Loucy (cell line): ENCODE measurements at regions not wholly inside any gene's neighbourhood (a gene's known extent, or its start where the extent isn't known, plus 50 kb on each side); places are given as distances from the start of the nearest gene placed in this dataset.

Experiments
- H2AFZ ChIP-seq: fragments of 200-600 bp; sonication (generic); 2 replicates; pipeline ENCODE4 v1.6.0; 2016; ENCODE audit warnings: antibody characterized with exemption, mild to moderate bottlenecking, low read length, moderate library complexity
- H3F3A ChIP-seq: fragments of 200-600 bp; 2 replicates; pipeline ENCODE4 v1.6.0; 2016; ENCODE audit warnings: antibody characterized with exemption, low read depth, mild to moderate bottlenecking
- H3K27me3 ChIP-seq: fragments of 200-600 bp; sonication (generic); 2 replicates; pipeline ENCODE4 v1.6.1; 2014; ENCODE audit warnings: low read length, mild to moderate bottlenecking; ENCODE audit not compliant: insufficient read depth, poor library complexity, severe bottlenecking
- H3K36me3 ChIP-seq: fragments of 200-600 bp; sonication (generic); 2 replicates; pipeline ENCODE4 v1.6.1; 2016; ENCODE audit warnings: low read length; ENCODE audit not compliant: insufficient read depth
- H3K4me1 ChIP-seq: fragments of 200-600 bp; sonication (generic); 2 replicates; pipeline ENCODE4 v1.5.1; 2014; ENCODE audit warnings: low read length, mild to moderate bottlenecking; ENCODE audit not compliant: insufficient read depth, poor library complexity, severe bottlenecking
- H3K4me2 ChIP-seq: fragments of 200-600 bp; sonication (generic); 2 replicates; pipeline ENCODE4 v1.6.0; 2014; ENCODE audit warnings: antibody characterized with exemption, low read length, low read depth, mild to moderate bottlenecking; ENCODE audit not compliant: poor library complexity, severe bottlenecking
- H3K4me3 ChIP-seq: fragments of 200-600 bp; sonication (generic); 2 replicates; pipeline ENCODE4 v1.5.1; 2014; ENCODE audit warnings: low read length, mild to moderate bottlenecking, mixed read lengths; ENCODE audit not compliant: poor library complexity, severe bottlenecking
- H3K79me2 ChIP-seq: fragments of 200-600 bp; sonication (generic); 2 replicates; pipeline ENCODE4 v1.6.1; 2014; ENCODE audit warnings: low read length; ENCODE audit not compliant: insufficient read depth
- H3K9ac ChIP-seq: fragments of 200-600 bp; sonication (generic); 2 replicates; pipeline ENCODE4 v1.6.0; 2014; ENCODE audit warnings: mild to moderate bottlenecking, low read depth, low read length, moderate library complexity; ENCODE audit not compliant: poor library complexity, severe bottlenecking
- H3K9me2 ChIP-seq: fragments of 200-600 bp; sonication (generic); replicated peaks from 2 replicates; pipeline ENCODE4 v1.6.1; 2016; ENCODE audit warnings: low read depth, low read length, mixed read lengths
- H3K9me3 ChIP-seq: fragments of 200-600 bp; sonication (generic); 2 replicates; pipeline ENCODE4 v1.6.1; 2014; ENCODE audit warnings: mild to moderate bottlenecking, antibody characterized with exemption, low read length, low read depth; ENCODE audit not compliant: insufficient read depth
- H4K20me1 ChIP-seq: fragments of 200-600 bp; sonication (generic); 2 replicates; pipeline ENCODE4 v1.6.0; 2014; ENCODE audit warnings: antibody characterized with exemption, low read length, mild to moderate bottlenecking; ENCODE audit not compliant: insufficient read depth, poor library complexity, severe bottlenecking
- EZH2phosphoT487 ChIP-seq: fragments of 200-600 bp; IDR thresholded peaks from 2 replicates; pipeline ENCODE4 v1.6.1; 2018; ENCODE audit warnings: antibody characterized with exemption, mild to moderate bottlenecking, moderate library complexity, borderline replicate concordance
- TF ChIP-seq, protein P1 (sequence below): fragments of 200-600 bp; sonication (generic); conservative IDR thresholded peaks from 2 replicates; pipeline ENCODE4 v1.5.1; 2014; ENCODE audit warnings: mild to moderate bottlenecking, antibody characterized with exemption, low read length

GRCh38 chr18:11268153-11268552 lies 118.8 kb upstream of the PIEZO2 start:
- no peaks in the 10 kb centered on the region for H3K27me3 ChIP-seq
- no peak for TF ChIP-seq EZH2phosphoT487
- TF ChIP-seq, protein P1, sequence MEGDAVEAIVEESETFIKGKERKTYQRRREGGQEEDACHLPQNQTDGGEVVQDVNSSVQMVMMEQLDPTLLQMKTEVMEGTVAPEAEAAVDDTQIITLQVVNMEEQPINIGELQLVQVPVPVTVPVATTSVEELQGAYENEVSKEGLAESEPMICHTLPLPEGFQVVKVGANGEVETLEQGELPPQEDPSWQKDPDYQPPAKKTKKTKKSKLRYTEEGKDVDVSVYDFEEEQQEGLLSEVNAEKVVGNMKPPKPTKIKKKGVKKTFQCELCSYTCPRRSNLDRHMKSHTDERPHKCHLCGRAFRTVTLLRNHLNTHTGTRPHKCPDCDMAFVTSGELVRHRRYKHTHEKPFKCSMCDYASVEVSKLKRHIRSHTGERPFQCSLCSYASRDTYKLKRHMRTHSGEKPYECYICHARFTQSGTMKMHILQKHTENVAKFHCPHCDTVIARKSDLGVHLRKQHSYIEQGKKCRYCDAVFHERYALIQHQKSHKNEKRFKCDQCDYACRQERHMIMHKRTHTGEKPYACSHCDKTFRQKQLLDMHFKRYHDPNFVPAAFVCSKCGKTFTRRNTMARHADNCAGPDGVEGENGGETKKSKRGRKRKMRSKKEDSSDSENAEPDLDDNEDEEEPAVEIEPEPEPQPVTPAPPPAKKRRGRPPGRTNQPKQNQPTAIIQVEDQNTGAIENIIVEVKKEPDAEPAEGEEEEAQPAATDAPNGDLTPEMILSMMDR: no peak
- no peaks in the 10 kb centered on the region for H3K9me3 ChIP-seq
- no peak overlapping the region for H3K4me2 ChIP-seq
- H3K4me3 ChIP-seq: no peak overlapping the region
- H3K36me3 ChIP-seq: no peaks in the 10 kb centered on the region
- H3K9ac ChIP-seq: no peak overlapping the region
- no peaks in the 10 kb centered on the region for H4K20me1 ChIP-seq
- no peaks in the 10 kb centered on the region for H3F3A ChIP-seq
- no peaks in the 10 kb centered on the region for H3K9me2 ChIP-seq
- no peaks in the 10 kb centered on the region for H3K79me2 ChIP-seq
- H2AFZ ChIP-seq: no peak overlapping the region
- no peaks in the 10 kb centered on the region for H3K4me1 ChIP-seq

DNA sequence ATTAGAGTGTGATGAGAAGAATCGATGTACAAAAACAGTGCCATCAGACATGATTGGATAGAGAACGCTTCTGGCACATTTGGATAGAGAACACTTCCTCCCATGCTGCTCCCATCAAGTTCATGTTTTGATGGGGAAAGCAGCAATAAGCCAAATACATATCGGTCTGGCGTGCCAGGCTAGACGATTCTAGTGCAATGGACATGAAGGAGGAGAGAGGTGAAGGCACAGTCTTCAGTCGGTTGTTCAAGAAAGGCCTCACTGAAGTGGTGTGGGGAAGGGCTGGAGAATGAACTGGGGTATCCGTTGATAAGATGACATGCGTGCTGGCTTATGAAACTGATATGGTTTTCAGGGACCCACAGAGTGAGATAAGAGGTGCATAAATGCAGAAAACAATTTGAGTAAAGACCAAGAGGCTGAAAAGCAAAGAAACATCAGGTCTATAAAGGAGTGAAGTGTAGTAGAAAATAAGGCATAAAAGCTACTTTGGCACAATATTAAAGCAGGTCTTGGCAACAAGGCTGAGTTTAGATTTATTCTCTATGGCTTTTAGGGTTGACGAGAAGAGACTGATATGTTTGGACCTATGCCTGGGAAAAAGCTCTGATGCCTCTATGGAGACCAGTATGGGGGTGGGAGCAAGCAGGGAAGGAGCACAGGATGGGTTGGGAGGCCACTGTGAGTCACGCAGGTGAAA lies 117.6 kb upstream of the PIEZO2 start:
- Histone ChIP-seq H2AFZ (no peak overlapping the region), H3K27me3 (no peaks in the 10 kb centered on the region), H3K9me3 (no peaks in the 10 kb centered on the region), H3F3A (no peaks in the 10 kb centered on the region), H3K9me2 (no peaks in the 10 kb centered on the region), H3K4me1 (no peaks in the 10 kb centered on the region), H3K36me3 (no peaks in the 10 kb centered on the region), H3K79me2 (no peaks in the 10 kb centered on the region), H3K4me2 (no peak overlapping the region), H4K20me1 (no peaks in the 10 kb centered on the region), H3K4me3 (no peak overlapping the region), H3K9ac (no peak overlapping the region)
- TF ChIP-seq EZH2phosphoT487: no peak

GRCh38 chr18:11261486-11261885 lies 112.1 kb upstream of the PIEZO2 start:
- no peaks in the 10 kb centered on the region for H3K4me1 ChIP-seq
- TF ChIP-seq, protein P1: no peak
- no peak for TF ChIP-seq EZH2phosphoT487
- no peak overlapping the region for H3K4me2 ChIP-seq
- no peak overlapping the region for H3K4me3 ChIP-seq
- H3K9me2 ChIP-seq: no peaks in the 10 kb centered on the region
- H3K9ac ChIP-seq: no peak overlapping the region
- H3K79me2 ChIP-seq: no peaks in the 10 kb centered on the region
- no peak overlapping the region for H2AFZ ChIP-seq
- no peaks in the 10 kb centered on the region for H3K9me3 ChIP-seq
- no peaks in the 10 kb centered on the region for H3K27me3 ChIP-seq
- H3K36me3 ChIP-seq: no peaks in the 10 kb centered on the region
- H3F3A ChIP-seq: no peaks in the 10 kb centered on the region
- no peaks in the 10 kb centered on the region for H4K20me1 ChIP-seq

DNA sequence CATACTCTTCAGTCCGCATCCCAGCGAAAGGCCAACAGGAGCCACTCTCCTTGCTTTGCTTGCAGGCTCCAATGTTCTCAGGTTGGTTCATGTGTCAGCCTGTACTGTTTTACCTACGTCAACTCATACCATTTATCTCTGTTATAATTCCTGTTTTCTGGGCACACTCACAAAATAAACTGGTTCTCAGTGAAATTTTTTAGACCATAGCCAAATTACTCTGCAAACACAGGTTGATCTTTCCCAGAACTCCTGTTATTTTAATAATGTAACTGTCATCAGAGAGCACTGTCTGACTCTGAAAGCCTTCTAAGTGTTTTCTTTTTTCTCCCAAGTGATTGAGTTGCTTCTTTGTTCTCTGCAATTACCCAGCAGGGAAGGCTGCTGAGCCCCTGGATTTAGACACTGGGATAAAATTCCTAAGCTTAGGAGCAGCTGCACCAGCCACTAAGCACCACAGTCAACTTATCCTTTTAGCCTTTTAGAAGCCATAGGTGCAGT lies 111.6 kb upstream of the PIEZO2 start:
- H4K20me1 ChIP-seq: no peaks in the 10 kb centered on the region
- H2AFZ ChIP-seq: no peak overlapping the region
- H3K9me3 ChIP-seq: no peaks in the 10 kb centered on the region
- no peaks in the 10 kb centered on the region for H3K9me2 ChIP-seq
- TF ChIP-seq, protein P1: no peak
- TF ChIP-seq EZH2phosphoT487: no peak
- no peaks in the 10 kb centered on the region for H3K27me3 ChIP-seq
- H3K4me3 ChIP-seq: no peak overlapping the region
- H3K36me3 ChIP-seq: no peaks in the 10 kb centered on the region
- no peak overlapping the region for H3K4me2 ChIP-seq
- H3K4me1 ChIP-seq: no peaks in the 10 kb centered on the region
- H3K9ac ChIP-seq: no peak overlapping the region
- no peaks in the 10 kb centered on the region for H3K79me2 ChIP-seq
- H3F3A ChIP-seq: no peaks in the 10 kb centered on the region
